ENCODE measurements at regions not wholly inside any gene's neighbourhood (a gene's known extent, or its start where the extent isn't known, plus 50 kb on each side); places are given as distances from the start of the nearest gene placed in this dataset.

GRCh38 chr20:59512651-59513050 lies 91.7 kb upstream of the PHACTR3 start (continued):
- TF ChIP-seq CEBPB (IDR thresholded peaks at IDR 0.05; ENCODE audit: low read depth, low read length) (no peak), POLR2AphosphoS5 (IDR thresholded peaks at IDR 0.05; ENCODE audit: low read depth, low read length) (no peak)
